Suprapubic skin (tissue), 4 donors: ENCODE measurements at regions not wholly inside any gene's neighbourhood (a gene's known extent, or its start where the extent isn't known, plus 50 kb on each side); places are given as distances from the start of the nearest gene placed in this dataset.

Experiments used
- DNase-seq, 2 donors: peaks; one replicate each; pipeline ENCODE4 v3.0.0-alpha.2; 2019; ENCODE audit warnings: low spot score in 2 of 2
- H3K27ac ChIP-seq: fragments of 200-600 bp; sonication (generic); one replicate; pipeline ENCODE4 v1.5.1; 2019
- H3K27me3 ChIP-seq: fragments of 200-600 bp; sonication (generic); one replicate; pipeline ENCODE4 v1.5.1; 2019
- H3K36me3 ChIP-seq: fragments of 200-600 bp; sonication (generic); one replicate; pipeline ENCODE4 v1.5.1; 2019
- H3K4me1 ChIP-seq: fragments of 200-600 bp; sonication (generic); one replicate; pipeline ENCODE4 v1.5.1; 2019
- H3K4me3 ChIP-seq: fragments of 200-600 bp; sonication (generic); one replicate; pipeline ENCODE4 v1.5.1; 2019; ENCODE audit warnings: mild to moderate bottlenecking
- H3K9me3 ChIP-seq: fragments of 200-600 bp; sonication (generic); one replicate; pipeline ENCODE4 v1.5.1; 2019
- EP300 ChIP-seq: sonication (generic); formaldehyde crosslinking; IDR thresholded peaks from one replicate; pipeline ENCODE4 v1.6.1; 2017; ENCODE audit warnings: antibody characterized with exemption
- POLR2A ChIP-seq, 2 donors: fragments of 450-650 bp; IDR thresholded peaks; one replicate each; pipeline ENCODE4 v1.6.1; 2017; ENCODE audit warnings: antibody characterized with exemption in 2 of 2, mild to moderate bottlenecking in 2 of 2, moderate library complexity in 2 of 2
- POLR2AphosphoS5 ChIP-seq, 3 donors: sonication (generic); formaldehyde crosslinking; IDR thresholded peaks; one replicate each; pipeline ENCODE4 v1.6.1; 2017; ENCODE audit warnings: antibody characterized with exemption in 3 of 3
- WGBS: methylation state at CpG from one replicate; pipeline ENCODE4 v1.1.5; 2018; 5-methylcytosine and 5-hydroxymethylcytosine counted together
- TF ChIP-seq, protein P1 (sequence below), 2 donors: fragments of 200-600 bp in 1 of 2; fragments of 450-650 bp in 1 of 2; sonication (generic) in 1 of 2; IDR thresholded peaks; one replicate each; pipeline ENCODE4 v1.5.1; 2016 to 2019; ENCODE audit warnings: antibody characterized with exemption in 2 of 2, mild to moderate bottlenecking in 1 of 2, moderate library complexity in 1 of 2

DNA sequence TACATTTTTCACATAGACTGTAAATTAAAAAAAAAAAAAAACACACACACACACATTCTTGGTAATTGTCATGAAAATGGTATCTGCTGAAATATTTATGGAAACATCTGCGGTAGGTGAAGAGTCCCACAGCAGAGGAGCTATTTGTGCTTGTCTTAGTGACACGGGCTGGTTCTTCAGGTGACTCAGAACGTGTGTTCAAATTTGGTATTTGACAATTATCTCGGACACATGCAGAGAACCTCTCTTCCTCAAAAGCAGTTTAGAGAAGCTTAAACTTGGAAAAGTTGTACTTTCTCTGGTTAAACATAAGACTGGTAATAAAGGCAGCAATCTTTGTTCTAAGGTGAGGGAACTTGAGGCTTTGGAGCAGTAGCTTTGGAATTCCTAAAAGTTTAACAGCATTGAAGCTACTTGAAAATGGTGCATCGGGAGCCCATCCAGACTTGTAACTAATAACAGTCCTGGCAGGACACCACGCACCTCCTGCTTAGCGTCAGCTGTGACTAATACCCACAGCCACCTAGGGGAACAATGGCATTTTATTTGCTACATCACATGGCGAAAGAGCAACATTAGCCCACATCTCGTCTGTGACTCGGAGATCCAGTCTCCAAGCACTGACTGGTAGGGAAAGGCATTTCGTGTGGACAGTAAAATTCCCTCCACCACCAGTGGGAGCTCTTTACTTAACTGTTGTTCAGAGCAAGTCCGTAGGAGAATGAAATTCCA is 1505.1 kb upstream of the SLC10A2 start:
- 21% methylated on average over 12 of the region's 12 CpGs for WGBS

DNA sequence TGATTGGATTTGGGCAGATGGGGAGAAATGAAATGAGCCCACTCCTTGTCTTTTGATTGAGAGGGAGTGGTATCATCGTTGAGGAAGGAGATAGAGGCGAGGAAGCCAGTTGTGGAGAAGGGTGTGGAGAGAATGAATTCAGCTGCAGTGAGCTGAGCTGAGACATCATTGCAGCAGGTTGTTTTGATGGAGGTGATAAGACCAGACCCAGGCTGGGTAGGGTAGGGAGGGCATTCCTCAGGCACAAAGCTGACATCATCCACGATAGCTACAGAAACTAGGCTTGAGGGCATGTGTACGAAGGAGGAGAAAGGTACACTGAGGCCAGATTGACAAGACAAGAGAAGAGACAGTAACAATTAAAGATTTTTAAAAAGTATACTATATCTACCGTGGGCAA is 1500.9 kb upstream of the SLC10A2 start:
- no peak overlapping the region for H3K27ac ChIP-seq
- H3K27me3 ChIP-seq, result no peaks in the 10 kb centered on the region
- TF ChIP-seq, protein P1, sequence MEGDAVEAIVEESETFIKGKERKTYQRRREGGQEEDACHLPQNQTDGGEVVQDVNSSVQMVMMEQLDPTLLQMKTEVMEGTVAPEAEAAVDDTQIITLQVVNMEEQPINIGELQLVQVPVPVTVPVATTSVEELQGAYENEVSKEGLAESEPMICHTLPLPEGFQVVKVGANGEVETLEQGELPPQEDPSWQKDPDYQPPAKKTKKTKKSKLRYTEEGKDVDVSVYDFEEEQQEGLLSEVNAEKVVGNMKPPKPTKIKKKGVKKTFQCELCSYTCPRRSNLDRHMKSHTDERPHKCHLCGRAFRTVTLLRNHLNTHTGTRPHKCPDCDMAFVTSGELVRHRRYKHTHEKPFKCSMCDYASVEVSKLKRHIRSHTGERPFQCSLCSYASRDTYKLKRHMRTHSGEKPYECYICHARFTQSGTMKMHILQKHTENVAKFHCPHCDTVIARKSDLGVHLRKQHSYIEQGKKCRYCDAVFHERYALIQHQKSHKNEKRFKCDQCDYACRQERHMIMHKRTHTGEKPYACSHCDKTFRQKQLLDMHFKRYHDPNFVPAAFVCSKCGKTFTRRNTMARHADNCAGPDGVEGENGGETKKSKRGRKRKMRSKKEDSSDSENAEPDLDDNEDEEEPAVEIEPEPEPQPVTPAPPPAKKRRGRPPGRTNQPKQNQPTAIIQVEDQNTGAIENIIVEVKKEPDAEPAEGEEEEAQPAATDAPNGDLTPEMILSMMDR (IDR thresholded peaks at IDR 0.05), result no peak
- TF ChIP-seq EP300 (no peak), POLR2AphosphoS5 (IDR thresholded peaks at IDR 0.05) (no peak), POLR2A (IDR thresholded peaks at IDR 0.05) (no peak)
- peaks cover 7% of the 10 kb centered on the region for H3K4me1 ChIP-seq
- no peak for DNase-seq
- WGBS, result 69% methylated on average over 5 of the region's 5 CpGs
- H3K36me3 ChIP-seq, result no peaks in the 10 kb centered on the region
- no peaks in the 10 kb centered on the region for H3K9me3 ChIP-seq
- no peak overlapping the region for H3K4me3 ChIP-seq

More for the DNA sequence above, 1505.1 kb upstream of the SLC10A2 start:
- Histone ChIP-seq H3K9me3 (no peaks in the 10 kb centered on the region), H3K4me1 (peaks cover 7% of the 10 kb centered on the region), H3K27me3 (no peaks in the 10 kb centered on the region), H3K4me3 (no peak overlapping the region), H3K36me3 (no peaks in the 10 kb centered on the region), H3K27ac (peak overlapping the region; percentile 45)
- TF ChIP-seq, protein P1 (IDR thresholded peaks at IDR 0.05), result peak; percentile 36 to 53
- TF ChIP-seq EP300 (no peak), POLR2AphosphoS5 (IDR thresholded peaks at IDR 0.05) (peak in 1 of 3 donors; percentile 25)
- DNase-seq, result peak in 1 of 2 donors; percentile 80

DNA sequence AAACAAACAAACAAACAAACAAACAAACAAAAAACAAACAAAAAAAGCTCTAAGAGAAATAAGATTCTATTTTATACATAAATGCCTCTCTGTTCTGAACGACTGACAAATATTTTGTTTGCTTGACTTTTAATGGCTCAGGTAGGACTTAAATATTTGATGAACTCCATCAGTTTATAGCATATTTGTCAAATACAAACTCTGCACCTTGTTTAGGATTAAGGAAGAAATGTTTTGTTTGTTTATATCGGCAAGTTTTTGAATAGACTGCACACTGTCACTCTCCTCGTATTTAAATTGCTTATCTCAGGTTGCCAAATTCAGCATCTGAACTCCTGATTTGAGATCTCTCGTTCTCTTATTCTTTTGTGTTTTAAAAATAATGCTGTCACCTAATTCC is 1499.7 kb upstream of the SLC10A2 start:
- H3K4me1 ChIP-seq, result no peaks in the 10 kb centered on the region
- no peak overlapping the region for H3K27ac ChIP-seq
- TF ChIP-seq, protein P1 (IDR thresholded peaks at IDR 0.05), result no peak
- no peak for TF ChIP-seq EP300
- TF ChIP-seq POLR2AphosphoS5 (IDR thresholded peaks at IDR 0.05), result no peak
- TF ChIP-seq POLR2A (IDR thresholded peaks at IDR 0.05), result no peak
- no peak for DNase-seq
- no peaks in the 10 kb centered on the region for H3K27me3 ChIP-seq
- H3K9me3 ChIP-seq, result no peaks in the 10 kb centered on the region
- no peaks in the 10 kb centered on the region for H3K36me3 ChIP-seq
- 89% methylated on average over 4 of the region's 4 CpGs for WGBS
- H3K4me3 ChIP-seq, result no peak overlapping the region

DNA sequence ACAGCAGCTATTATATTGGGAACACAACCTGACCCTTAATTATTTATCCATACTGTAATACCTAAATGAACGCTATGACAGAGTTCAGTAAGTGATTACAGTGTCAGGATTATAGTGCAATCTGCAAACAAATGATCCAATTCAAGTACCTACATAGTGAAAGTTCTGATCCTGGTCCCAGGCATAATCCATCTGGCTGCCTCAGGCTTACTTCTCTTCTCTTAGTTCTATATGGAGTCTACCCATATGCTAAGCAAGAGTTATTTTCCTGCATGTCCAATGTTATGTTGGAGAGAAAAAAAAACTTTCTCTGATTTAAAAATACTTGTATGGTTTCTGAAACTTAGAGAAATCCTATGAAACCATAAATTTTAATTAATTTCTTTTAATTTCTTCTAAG is 1487.7 kb upstream of the SLC10A2 start:
- no peaks in the 10 kb centered on the region for H3K36me3 ChIP-seq
- H3K4me1 ChIP-seq, result no peaks in the 10 kb centered on the region
- H3K4me3 ChIP-seq, result no peak overlapping the region
- 90% methylated on average over 1 of the region's 1 CpG for WGBS
- H3K27me3 ChIP-seq, result no peaks in the 10 kb centered on the region
- no peaks in the 10 kb centered on the region for H3K9me3 ChIP-seq
- no peak overlapping the region for H3K27ac ChIP-seq
- no peak for DNase-seq
- TF ChIP-seq POLR2AphosphoS5 (IDR thresholded peaks at IDR 0.05) (no peak), POLR2A (IDR thresholded peaks at IDR 0.05) (no peak), EP300 (no peak)
- TF ChIP-seq, protein P1 (IDR thresholded peaks at IDR 0.05), result no peak

DNA sequence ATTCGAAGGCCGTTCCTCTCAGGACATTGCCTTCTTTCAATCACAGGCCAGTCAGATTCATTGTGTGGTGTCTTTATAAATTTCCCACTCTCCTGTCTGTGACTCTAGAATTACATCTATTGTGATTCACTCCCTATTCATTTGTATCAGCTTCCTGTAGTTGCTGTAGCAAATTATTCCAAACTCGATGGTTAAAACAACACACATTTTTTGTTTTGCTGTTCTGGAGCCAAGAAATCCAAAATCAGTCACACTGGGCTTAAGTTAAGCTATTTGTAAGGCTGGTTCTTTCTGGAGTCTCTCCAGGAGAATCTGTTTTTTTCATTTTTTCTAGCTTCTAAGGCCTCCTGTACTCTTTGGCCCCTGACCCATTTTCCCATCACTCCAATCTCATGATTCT is 1487.0 kb upstream of the SLC10A2 start:
- 66% methylated on average over 3 of the region's 3 CpGs for WGBS
- TF ChIP-seq POLR2A (IDR thresholded peaks at IDR 0.05) (no peak), EP300 (no peak), POLR2AphosphoS5 (IDR thresholded peaks at IDR 0.05) (no peak)
- TF ChIP-seq, protein P1 (IDR thresholded peaks at IDR 0.05), result no peak

More for the DNA sequence above, 1487.0 kb upstream of the SLC10A2 start:
- Histone ChIP-seq H3K4me1 (no peaks in the 10 kb centered on the region), H3K36me3 (no peaks in the 10 kb centered on the region), H3K4me3 (no peak overlapping the region), H3K27ac (no peak overlapping the region), H3K27me3 (no peaks in the 10 kb centered on the region), H3K9me3 (no peaks in the 10 kb centered on the region)
- no peak for DNase-seq
